Keratinocyte (primary cell): ENCODE measurements at regions not wholly inside any gene's neighbourhood (a gene's known extent, or its start where the extent isn't known, plus 50 kb on each side); places are given as distances from the start of the nearest gene placed in this dataset.
"Not testable (repeated sequence)": the region's sequence is repeated elsewhere in the genome, so short reads cannot be mapped to it uniquely, and the experiment has no call there.

Experiments
- DNase-seq: peaks from one replicate; pipeline ENCODE4 v3.0.0-alpha.2; 2011; ENCODE audit warnings: low read depth, missing footprints, low spot score
- FAIRE-seq: peaks from 2 replicates; lab custom pipeline; 2011; peaks lifted over from hg19 to GRCh38; lab: Jason Lieb, UNC
- H2AFZ ChIP-seq: 2 replicates; pipeline ENCODE4 v1.6.0; 2012; ENCODE audit warnings: low read length, control low read depth, inconsistent platforms; ENCODE audit not compliant: control insufficient read depth
- H3K27ac ChIP-seq: 2 replicates; pipeline ENCODE4 v1.5.1; 2011; ENCODE audit warnings: low read length; ENCODE audit not compliant: control insufficient read depth, insufficient read depth
- H3K27me3 ChIP-seq: 3 replicates; pipeline ENCODE4 v1.6.0; 2011; ENCODE audit warnings: low read length; ENCODE audit not compliant: control insufficient read depth, insufficient read depth; ENCODE audit errors: extremely low read depth
- H3K36me3 ChIP-seq, 2 experiments: 2 replicates in 1 of 2; 3 replicates in 1 of 2; pipeline ENCODE4 v1.5.1; 2011; ENCODE audit warnings: low read length in 2 of 2, mild to moderate bottlenecking in 1 of 2; ENCODE audit not compliant: control insufficient read depth in 2 of 2, insufficient read depth in 2 of 2; ENCODE audit errors: extremely low read depth in 1 of 2
- H3K4me1 ChIP-seq: 3 replicates; pipeline ENCODE4 v1.5.1; 2011; ENCODE audit warnings: low read length; ENCODE audit not compliant: control insufficient read depth, insufficient read depth; ENCODE audit errors: extremely low read depth
- H3K4me2 ChIP-seq: 3 replicates; pipeline ENCODE4 v1.6.0; 2011; ENCODE audit warnings: low read depth, low read length; ENCODE audit not compliant: control insufficient read depth, insufficient read depth; ENCODE audit errors: extremely low read depth
- H3K4me3 ChIP-seq, 3 experiments: fragments of 200-600 bp in 1 of 3; sonication (generic) in 1 of 3; 2 replicates in 2 of 3; 3 replicates in 1 of 3; pipeline ENCODE4 v1.5.1; 2011 to 2016; ENCODE audit warnings: low read length in 3 of 3, mild to moderate bottlenecking in 3 of 3, control low read depth in 2 of 3, inconsistent platforms in 1 of 3, low read depth in 1 of 3, mixed read lengths in 1 of 3, mixed run types in 1 of 3, moderate library complexity in 1 of 3; ENCODE audit not compliant: control insufficient read depth in 2 of 3, insufficient read depth in 2 of 3; ENCODE audit errors: extremely low read depth in 1 of 3
- H3K79me2 ChIP-seq: 2 replicates; pipeline ENCODE4 v1.6.0; 2012; ENCODE audit warnings: low read length; ENCODE audit not compliant: control insufficient read depth, insufficient read depth
- H3K9ac ChIP-seq: 3 replicates; pipeline ENCODE4 v1.6.0; 2011; ENCODE audit warnings: low read length; ENCODE audit not compliant: control insufficient read depth, insufficient read depth; ENCODE audit errors: extremely low read depth
- H3K9me1 ChIP-seq: 3 replicates; pipeline ENCODE4 v1.6.0; 2011; ENCODE audit warnings: low read length; ENCODE audit not compliant: control insufficient read depth, insufficient read depth; ENCODE audit errors: extremely low read depth
- H3K9me3 ChIP-seq: 2 replicates; pipeline ENCODE4 v1.5.1; 2012; ENCODE audit warnings: low read depth, low read length; ENCODE audit not compliant: control insufficient read depth
- H4K20me1 ChIP-seq: 3 replicates; pipeline ENCODE4 v1.6.0; 2011; ENCODE audit warnings: low read length; ENCODE audit not compliant: control insufficient read depth, insufficient read depth; ENCODE audit errors: extremely low read depth
- CTCF ChIP-seq, 3 experiments: IDR thresholded peaks in 1 of 3; conservative IDR thresholded peaks in 1 of 3; optimal IDR thresholded peaks in 1 of 3; 2 replicates in 2 of 3; 3 replicates in 1 of 3; pipeline versions ENCODE3 to v1.5.1; 2011; ENCODE audit warnings: low read length in 3 of 3, mild to moderate bottlenecking in 3 of 3, moderate library complexity in 2 of 3, control low read depth in 1 of 3, inconsistent platforms in 1 of 3; ENCODE audit not compliant: insufficient read depth in 2 of 3; ENCODE audit errors: extremely low read depth in 1 of 3
- EZH2 ChIP-seq: IDR thresholded peaks from one replicate; pipeline ENCODE4 v1.6.1; 2012; ENCODE audit warnings: inconsistent platforms, mild to moderate bottlenecking, low read length, moderate library complexity
- dilution Hi-C: fragments of 300-500 bp; cut with MboI; formaldehyde crosslinking; loops from one replicate; pipeline ENCODE4 v1.7.0; 2020; ENCODE audit warnings: low sequenced_read_pairs; ENCODE audit not compliant: extremely low pct_ligation_motif_present

- no peak overlapping the region for H3K27ac ChIP-seq
- H3K9me1 ChIP-seq = no peaks in the 10 kb centered on the region
- no peaks in the 10 kb centered on the region for H3K79me2 ChIP-seq
- dilution Hi-C loops = no loop called here
- no peak for TF ChIP-seq EZH2
- TF ChIP-seq CTCF (optimal IDR thresholded peaks at IDR 0.05 in 1 of 3, IDR thresholded peaks at IDR 0.05 in 1 of 3, conservative IDR thresholded peaks at IDR 0.05 in 1 of 3; ENCODE audit: extremely low read depth in 1 of 3, insufficient read depth in 2 of 3, low read length in 3 of 3) = no peak
- H2AFZ ChIP-seq = peak overlapping the region; percentile 5
- H3K9me3 ChIP-seq = peaks cover 2% of the 10 kb centered on the region
- no peak overlapping the region for H3K4me2 ChIP-seq
- FAIRE-seq (no peak), DNase-seq (no peak)
- peaks cover 18% of the 10 kb centered on the region for H3K4me1 ChIP-seq
- no peaks in the 10 kb centered on the region for H3K36me3 ChIP-seq
- no peak overlapping the region for H3K9ac ChIP-seq
- H3K27me3 ChIP-seq = no peaks in the 10 kb centered on the region
- H4K20me1 ChIP-seq = no peaks in the 10 kb centered on the region
- H3K4me3 ChIP-seq = no peak overlapping the region
Observed at GRCh38 chr3:59234884-59235633, 185.2 kb upstream of the CFAP20DC start.

GRCh38 chr3:59230379-59230778 lies 180.6 kb upstream of the CFAP20DC start:
- H3K79me2 ChIP-seq, FAIRE-seq, dilution Hi-C loops, DNase-seq, H3K4me1 ChIP-seq, H3K9ac ChIP-seq, H3K4me3 ChIP-seq, H3K36me3 ChIP-seq, H3K9me1 ChIP-seq, H3K27me3 ChIP-seq, H3K27ac ChIP-seq, H3K4me2 ChIP-seq, H3K9me3 ChIP-seq, H4K20me1 ChIP-seq, H2AFZ ChIP-seq: not testable (repeated sequence)

GRCh38 chr3:59213860-59214259 lies 164.0 kb upstream of the CFAP20DC start:
- Histone ChIP-seq H3K27me3 (no peaks in the 10 kb centered on the region), H2AFZ (no peak overlapping the region), H3K9me3 (no peaks in the 10 kb centered on the region), H3K9ac (no peak overlapping the region), H4K20me1 (no peaks in the 10 kb centered on the region), H3K4me1 (peaks cover 4% of the 10 kb centered on the region), H3K36me3 (no peaks in the 10 kb centered on the region), H3K79me2 (no peaks in the 10 kb centered on the region), H3K4me3 (no peak overlapping the region), H3K27ac (no peak overlapping the region), H3K4me2 (no peak overlapping the region), H3K9me1 (no peaks in the 10 kb centered on the region)
- dilution Hi-C loops = no loop called here
- TF ChIP-seq EZH2 (no peak), CTCF (optimal IDR thresholded peaks at IDR 0.05 in 1 of 3, IDR thresholded peaks at IDR 0.05 in 1 of 3, conservative IDR thresholded peaks at IDR 0.05 in 1 of 3; ENCODE audit: extremely low read depth in 1 of 3, insufficient read depth in 2 of 3, low read length in 3 of 3) (no peak)
- DNase-seq = no peak
- no peak for FAIRE-seq
